GM23338 (cell line): ENCODE measurements at regions not wholly inside any gene's neighbourhood (a gene's known extent, or its start where the extent isn't known, plus 50 kb on each side); places are given as distances from the start of the nearest gene placed in this dataset.

ENCODE experiments used
- ATAC-seq: fragments of 200-7000 bp; cut with Tn5 transposase; 3 replicates; pipeline ENCODE4 v1.9.1; 2020
- DNase-seq: peaks from one replicate; pipeline ENCODE4 v3.0.0-alpha.2; 2015; ENCODE audit warnings: low spot score
- H2AFZ ChIP-seq: fragments of 200-600 bp; sonication (generic); 2 replicates; pipeline ENCODE4 v1.8.0; 2016; ENCODE audit warnings: antibody characterized with exemption, mild to moderate bottlenecking, moderate library complexity
- H3F3A ChIP-seq: fragments of 200-600 bp; sonication (generic); replicated peaks from 2 replicates; pipeline ENCODE4 v1.8.0; 2017; ENCODE audit warnings: antibody characterized with exemption, mixed run types, low read depth
- H3K27ac ChIP-seq: fragments of 200-600 bp; sonication (generic); 2 replicates; pipeline ENCODE4 v1.6.1; 2016; ENCODE audit warnings: low read depth
- H3K27me3 ChIP-seq: fragments of 200-600 bp; sonication (generic); 2 replicates; pipeline ENCODE4 v1.8.0; 2016; ENCODE audit warnings: mild to moderate bottlenecking, mixed run types, moderate library complexity; ENCODE audit not compliant: insufficient read depth
- H3K36me3 ChIP-seq: fragments of 200-600 bp; sonication (generic); 2 replicates; pipeline ENCODE4 v1.8.0; 2016; ENCODE audit warnings: mild to moderate bottlenecking; ENCODE audit not compliant: insufficient read depth
- H3K4me1 ChIP-seq: fragments of 200-600 bp; sonication (generic); 2 replicates; pipeline ENCODE4 v1.8.0; 2016; ENCODE audit warnings: mild to moderate bottlenecking, moderate library complexity; ENCODE audit not compliant: insufficient read depth
- H3K4me2 ChIP-seq: fragments of 200-600 bp; sonication (generic); 2 replicates; pipeline ENCODE4 v1.7.1; 2017; ENCODE audit warnings: mixed run types
- H3K4me3 ChIP-seq: fragments of 200-600 bp; sonication (generic); 2 replicates; pipeline ENCODE4 v1.6.1; 2016; ENCODE audit warnings: mixed run types
- H3K79me2 ChIP-seq: fragments of 200-600 bp; sonication (generic); replicated peaks from 2 replicates; pipeline ENCODE4 v1.8.0; 2017; ENCODE audit warnings: mild to moderate bottlenecking; ENCODE audit not compliant: insufficient read depth
- H3K9me2 ChIP-seq: fragments of 200-600 bp; sonication (generic); 2 replicates; pipeline ENCODE4 v1.8.0; 2017; ENCODE audit not compliant: insufficient read depth
- H4K20me1 ChIP-seq: fragments of 200-600 bp; sonication (generic); replicated peaks from 2 replicates; pipeline ENCODE4 v1.8.0; 2017; ENCODE audit warnings: mild to moderate bottlenecking; ENCODE audit not compliant: insufficient read depth
- H3K27ac Mint-ChIP-seq: 2 replicates; pipeline ENCODE4 v1.8.0; 2020; ENCODE audit warnings: inconsistent platforms, mild to moderate bottlenecking, moderate library complexity, mixed read lengths
- H3K27me3 Mint-ChIP-seq: 3 replicates; pipeline ENCODE4 v1.8.0; 2022; ENCODE audit warnings: low read depth, mild to moderate bottlenecking, moderate library complexity, mixed read lengths, inconsistent platforms; ENCODE audit not compliant: insufficient read depth, poor library complexity
- H3K36me3 Mint-ChIP-seq: 3 replicates; pipeline ENCODE4 v1.8.0; 2021; ENCODE audit warnings: low read depth, mild to moderate bottlenecking, inconsistent platforms, moderate library complexity, mixed read lengths
- H3K4me1 Mint-ChIP-seq: 3 replicates; pipeline ENCODE4 v1.8.0; 2020; ENCODE audit warnings: mild to moderate bottlenecking, inconsistent platforms, mixed read lengths
- H3K4me3 Mint-ChIP-seq: 3 replicates; pipeline ENCODE4 v1.8.0; 2021; ENCODE audit warnings: moderate library complexity, mild to moderate bottlenecking, inconsistent platforms, mixed read lengths
- H3K9me3 Mint-ChIP-seq: 3 replicates; pipeline ENCODE4 v1.8.0; 2020; ENCODE audit warnings: moderate library complexity, mild to moderate bottlenecking, inconsistent platforms, mixed read lengths
- CREB1 ChIP-seq: fragments of 250-450 bp; sonication (Bioruptor Pico); IDR thresholded peaks from 2 replicates; pipeline ENCODE4 v1.5.0; 2020; ENCODE audit warnings: low read depth, mild to moderate bottlenecking, moderate library complexity
- EZH2 ChIP-seq: fragments of 200-600 bp; sonication (generic); IDR thresholded peaks from one replicate; pipeline ENCODE4 v1.8.0; 2017; ENCODE audit warnings: antibody characterized with exemption, mild to moderate bottlenecking, low read depth; ENCODE audit not compliant: unreplicated experiment
- EZH2phosphoT487 ChIP-seq: fragments of 200-600 bp; sonication (generic); IDR thresholded peaks from one replicate; pipeline ENCODE4 v1.8.1; 2018; ENCODE audit warnings: antibody characterized with exemption; ENCODE audit not compliant: unreplicated experiment
- JUNB ChIP-seq: IDR thresholded peaks from one replicate; pipeline ENCODE4 v1.6.1; 2016; ENCODE audit warnings: antibody characterized with exemption; ENCODE audit not compliant: unreplicated experiment
- NANOG ChIP-seq: IDR thresholded peaks from 2 replicates; pipeline ENCODE4 v1.6.1; 2016; ENCODE audit warnings: antibody characterized with exemption, borderline replicate concordance
- POLR2AphosphoS5 ChIP-seq: IDR thresholded peaks from 2 replicates; pipeline ENCODE4 v1.6.1; 2016; ENCODE audit warnings: antibody characterized with exemption, low read depth
- STAT1 ChIP-seq: IDR thresholded peaks from one replicate; pipeline ENCODE4 v1.6.1; 2016; ENCODE audit warnings: antibody characterized with exemption; ENCODE audit not compliant: unreplicated experiment
- ZNF114 ChIP-seq: fragments of 250-450 bp; sonication (Bioruptor Pico); IDR thresholded peaks from 2 replicates; pipeline ENCODE4 v1.5.0; 2020; ENCODE audit warnings: mild to moderate bottlenecking, moderate library complexity
- ZNF331 ChIP-seq: fragments of 250-450 bp; sonication (Bioruptor Pico); IDR thresholded peaks from 2 replicates; pipeline ENCODE4 v1.5.0; 2020; ENCODE audit warnings: low read depth, mild to moderate bottlenecking, moderate library complexity
- TF ChIP-seq, protein P1 (sequence below): fragments of 250-450 bp; sonication (Bioruptor Pico); IDR thresholded peaks from 2 replicates; pipeline ENCODE4 v1.5.0; 2020; ENCODE audit warnings: mild to moderate bottlenecking, moderate library complexity
- TF ChIP-seq, protein P2 (sequence below), 2 experiments: fragments of 200-600 bp in 1 of 2; sonication (generic) in 1 of 2; conservative IDR thresholded peaks; 2 replicates each; pipeline versions ENCODE4 v1.5.1 to v1.6.1; 2016 to 2017; ENCODE audit warnings: antibody characterized with exemption in 2 of 2, low read depth in 2 of 2, mild to moderate bottlenecking in 2 of 2, moderate library complexity in 1 of 2
- TF ChIP-seq, protein P3 (sequence below): IDR thresholded peaks from 2 replicates; pipeline ENCODE4 v1.6.1; 2016; ENCODE audit warnings: antibody characterized with exemption
- TF ChIP-seq, protein P4 (sequence below): IDR thresholded peaks from one replicate; pipeline ENCODE4 v1.6.1; 2018; ENCODE audit warnings: antibody characterized with exemption; ENCODE audit not compliant: unreplicated experiment

DNA sequence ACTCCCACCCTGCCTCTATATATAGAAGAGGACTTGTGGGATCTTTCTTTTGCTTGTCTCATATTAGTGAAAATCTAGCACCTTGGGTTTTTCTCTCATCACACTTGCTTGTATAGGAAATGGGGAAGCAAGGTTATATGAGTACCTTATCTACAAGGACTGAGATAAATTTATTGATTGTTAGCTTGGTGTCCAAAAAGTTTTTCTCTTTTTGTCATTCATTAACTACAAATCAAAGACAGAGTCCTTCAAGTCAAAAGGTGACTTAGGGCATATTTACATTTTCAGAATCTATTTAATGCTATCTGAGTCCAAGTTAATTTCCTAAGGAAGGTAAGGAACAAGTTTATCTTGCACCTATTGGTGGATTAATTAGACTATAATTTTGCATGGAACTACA is 92.7 kb downstream of the SNAPC1 start:
- Mint-ChIP-seq H3K36me3 (no peaks in the 10 kb centered on the region), H3K27ac (no peak overlapping the region), H3K9me3 (no peaks in the 10 kb centered on the region; the same call in 2 of the 3 replicates), H3K4me1 (0 out of 3 replicates have a peak, but pooled peaks cover under 1% of the 10 kb centered on the region), H3K4me3 (no peak overlapping the region), H3K27me3 (peaks cover 2% of the 10 kb centered on the region)
- Histone ChIP-seq H3K9me2 (peaks cover 7% of the 10 kb centered on the region), H3F3A (no peaks in the 10 kb centered on the region), H3K27ac (no peak overlapping the region), H3K36me3 (no peaks in the 10 kb centered on the region), H3K4me2 (no peak overlapping the region), H3K4me3 (no peak overlapping the region), H4K20me1 (no peaks in the 10 kb centered on the region), H3K4me1 (no peaks in the 10 kb centered on the region), H2AFZ (no peak overlapping the region), H3K79me2 (no peaks in the 10 kb centered on the region), H3K27me3 (no peaks in the 10 kb centered on the region)
- ATAC-seq (no peak), DNase-seq (no peak)
- TF ChIP-seq ZNF331 (CRISPR knock-in tag) (no peak), POLR2AphosphoS5 (no peak), EZH2 (no peak), STAT1 (no peak), ZNF114 (CRISPR knock-in tag) (no peak), NANOG (no peak), CREB1 (CRISPR knock-in tag) (no peak), EZH2phosphoT487 (no peak), JUNB (no peak)
- TF ChIP-seq, protein P1, sequence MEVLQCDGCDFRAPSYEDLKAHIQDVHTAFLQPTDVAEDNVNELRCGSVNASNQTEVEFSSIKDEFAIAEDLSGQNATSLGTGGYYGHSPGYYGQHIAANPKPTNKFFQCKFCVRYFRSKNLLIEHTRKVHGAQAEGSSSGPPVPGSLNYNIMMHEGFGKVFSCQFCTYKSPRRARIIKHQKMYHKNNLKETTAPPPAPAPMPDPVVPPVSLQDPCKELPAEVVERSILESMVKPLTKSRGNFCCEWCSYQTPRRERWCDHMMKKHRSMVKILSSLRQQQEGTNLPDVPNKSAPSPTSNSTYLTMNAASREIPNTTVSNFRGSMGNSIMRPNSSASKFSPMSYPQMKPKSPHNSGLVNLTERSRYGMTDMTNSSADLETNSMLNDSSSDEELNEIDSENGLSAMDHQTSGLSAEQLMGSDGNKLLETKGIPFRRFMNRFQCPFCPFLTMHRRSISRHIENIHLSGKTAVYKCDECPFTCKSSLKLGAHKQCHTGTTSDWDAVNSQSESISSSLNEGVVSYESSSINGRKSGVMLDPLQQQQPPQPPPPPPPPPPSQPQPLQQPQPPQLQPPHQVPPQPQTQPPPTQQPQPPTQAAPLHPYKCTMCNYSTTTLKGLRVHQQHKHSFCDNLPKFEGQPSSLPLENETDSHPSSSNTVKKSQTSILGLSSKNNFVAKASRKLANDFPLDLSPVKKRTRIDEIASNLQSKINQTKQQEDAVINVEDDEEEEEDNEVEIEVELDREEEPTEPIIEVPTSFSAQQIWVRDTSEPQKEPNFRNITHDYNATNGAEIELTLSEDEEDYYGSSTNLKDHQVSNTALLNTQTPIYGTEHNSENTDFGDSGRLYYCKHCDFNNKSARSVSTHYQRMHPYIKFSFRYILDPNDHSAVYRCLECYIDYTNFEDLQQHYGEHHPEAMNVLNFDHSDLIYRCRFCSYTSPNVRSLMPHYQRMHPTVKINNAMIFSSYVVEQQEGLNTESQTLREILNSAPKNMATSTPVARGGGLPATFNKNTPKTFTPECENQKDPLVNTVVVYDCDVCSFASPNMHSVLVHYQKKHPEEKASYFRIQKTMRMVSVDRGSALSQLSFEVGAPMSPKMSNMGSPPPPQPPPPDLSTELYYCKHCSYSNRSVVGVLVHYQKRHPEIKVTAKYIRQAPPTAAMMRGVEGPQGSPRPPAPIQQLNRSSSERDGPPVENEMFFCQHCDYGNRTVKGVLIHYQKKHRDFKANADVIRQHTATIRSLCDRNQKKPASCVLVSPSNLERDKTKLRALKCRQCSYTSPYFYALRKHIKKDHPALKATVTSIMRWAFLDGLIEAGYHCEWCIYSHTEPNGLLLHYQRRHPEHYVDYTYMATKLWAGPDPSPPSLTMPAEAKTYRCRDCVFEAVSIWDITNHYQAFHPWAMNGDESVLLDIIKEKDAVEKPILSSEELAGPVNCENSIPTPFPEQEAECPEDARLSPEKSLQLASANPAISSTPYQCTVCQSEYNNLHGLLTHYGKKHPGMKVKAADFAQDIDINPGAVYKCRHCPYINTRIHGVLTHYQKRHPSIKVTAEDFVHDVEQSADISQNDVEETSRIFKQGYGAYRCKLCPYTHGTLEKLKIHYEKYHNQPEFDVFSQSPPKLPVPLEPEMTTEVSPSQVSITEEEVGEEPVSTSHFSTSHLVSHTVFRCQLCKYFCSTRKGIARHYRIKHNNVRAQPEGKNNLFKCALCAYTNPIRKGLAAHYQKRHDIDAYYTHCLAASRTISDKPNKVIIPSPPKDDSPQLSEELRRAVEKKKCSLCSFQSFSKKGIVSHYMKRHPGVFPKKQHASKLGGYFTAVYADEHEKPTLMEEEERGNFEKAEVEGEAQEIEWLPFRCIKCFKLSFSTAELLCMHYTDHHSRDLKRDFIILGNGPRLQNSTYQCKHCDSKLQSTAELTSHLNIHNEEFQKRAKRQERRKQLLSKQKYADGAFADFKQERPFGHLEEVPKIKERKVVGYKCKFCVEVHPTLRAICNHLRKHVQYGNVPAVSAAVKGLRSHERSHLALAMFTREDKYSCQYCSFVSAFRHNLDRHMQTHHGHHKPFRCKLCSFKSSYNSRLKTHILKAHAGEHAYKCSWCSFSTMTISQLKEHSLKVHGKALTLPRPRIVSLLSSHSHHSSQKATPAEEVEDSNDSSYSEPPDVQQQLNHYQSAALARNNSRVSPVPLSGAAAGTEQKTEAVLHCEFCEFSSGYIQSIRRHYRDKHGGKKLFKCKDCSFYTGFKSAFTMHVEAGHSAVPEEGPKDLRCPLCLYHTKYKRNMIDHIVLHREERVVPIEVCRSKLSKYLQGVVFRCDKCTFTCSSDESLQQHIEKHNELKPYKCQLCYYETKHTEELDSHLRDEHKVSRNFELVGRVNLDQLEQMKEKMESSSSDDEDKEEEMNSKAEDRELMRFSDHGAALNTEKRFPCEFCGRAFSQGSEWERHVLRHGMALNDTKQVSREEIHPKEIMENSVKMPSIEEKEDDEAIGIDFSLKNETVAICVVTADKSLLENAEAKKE (CRISPR knock-in tag) = no peak
- TF ChIP-seq, protein P2, sequence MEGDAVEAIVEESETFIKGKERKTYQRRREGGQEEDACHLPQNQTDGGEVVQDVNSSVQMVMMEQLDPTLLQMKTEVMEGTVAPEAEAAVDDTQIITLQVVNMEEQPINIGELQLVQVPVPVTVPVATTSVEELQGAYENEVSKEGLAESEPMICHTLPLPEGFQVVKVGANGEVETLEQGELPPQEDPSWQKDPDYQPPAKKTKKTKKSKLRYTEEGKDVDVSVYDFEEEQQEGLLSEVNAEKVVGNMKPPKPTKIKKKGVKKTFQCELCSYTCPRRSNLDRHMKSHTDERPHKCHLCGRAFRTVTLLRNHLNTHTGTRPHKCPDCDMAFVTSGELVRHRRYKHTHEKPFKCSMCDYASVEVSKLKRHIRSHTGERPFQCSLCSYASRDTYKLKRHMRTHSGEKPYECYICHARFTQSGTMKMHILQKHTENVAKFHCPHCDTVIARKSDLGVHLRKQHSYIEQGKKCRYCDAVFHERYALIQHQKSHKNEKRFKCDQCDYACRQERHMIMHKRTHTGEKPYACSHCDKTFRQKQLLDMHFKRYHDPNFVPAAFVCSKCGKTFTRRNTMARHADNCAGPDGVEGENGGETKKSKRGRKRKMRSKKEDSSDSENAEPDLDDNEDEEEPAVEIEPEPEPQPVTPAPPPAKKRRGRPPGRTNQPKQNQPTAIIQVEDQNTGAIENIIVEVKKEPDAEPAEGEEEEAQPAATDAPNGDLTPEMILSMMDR (conservative IDR thresholded peaks at IDR 0.05; ENCODE audit: low read depth in 2 of 2) = no peak
- TF ChIP-seq, protein P3, sequence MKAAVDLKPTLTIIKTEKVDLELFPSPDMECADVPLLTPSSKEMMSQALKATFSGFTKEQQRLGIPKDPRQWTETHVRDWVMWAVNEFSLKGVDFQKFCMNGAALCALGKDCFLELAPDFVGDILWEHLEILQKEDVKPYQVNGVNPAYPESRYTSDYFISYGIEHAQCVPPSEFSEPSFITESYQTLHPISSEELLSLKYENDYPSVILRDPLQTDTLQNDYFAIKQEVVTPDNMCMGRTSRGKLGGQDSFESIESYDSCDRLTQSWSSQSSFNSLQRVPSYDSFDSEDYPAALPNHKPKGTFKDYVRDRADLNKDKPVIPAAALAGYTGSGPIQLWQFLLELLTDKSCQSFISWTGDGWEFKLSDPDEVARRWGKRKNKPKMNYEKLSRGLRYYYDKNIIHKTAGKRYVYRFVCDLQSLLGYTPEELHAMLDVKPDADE = no peak
- TF ChIP-seq, protein P4, sequence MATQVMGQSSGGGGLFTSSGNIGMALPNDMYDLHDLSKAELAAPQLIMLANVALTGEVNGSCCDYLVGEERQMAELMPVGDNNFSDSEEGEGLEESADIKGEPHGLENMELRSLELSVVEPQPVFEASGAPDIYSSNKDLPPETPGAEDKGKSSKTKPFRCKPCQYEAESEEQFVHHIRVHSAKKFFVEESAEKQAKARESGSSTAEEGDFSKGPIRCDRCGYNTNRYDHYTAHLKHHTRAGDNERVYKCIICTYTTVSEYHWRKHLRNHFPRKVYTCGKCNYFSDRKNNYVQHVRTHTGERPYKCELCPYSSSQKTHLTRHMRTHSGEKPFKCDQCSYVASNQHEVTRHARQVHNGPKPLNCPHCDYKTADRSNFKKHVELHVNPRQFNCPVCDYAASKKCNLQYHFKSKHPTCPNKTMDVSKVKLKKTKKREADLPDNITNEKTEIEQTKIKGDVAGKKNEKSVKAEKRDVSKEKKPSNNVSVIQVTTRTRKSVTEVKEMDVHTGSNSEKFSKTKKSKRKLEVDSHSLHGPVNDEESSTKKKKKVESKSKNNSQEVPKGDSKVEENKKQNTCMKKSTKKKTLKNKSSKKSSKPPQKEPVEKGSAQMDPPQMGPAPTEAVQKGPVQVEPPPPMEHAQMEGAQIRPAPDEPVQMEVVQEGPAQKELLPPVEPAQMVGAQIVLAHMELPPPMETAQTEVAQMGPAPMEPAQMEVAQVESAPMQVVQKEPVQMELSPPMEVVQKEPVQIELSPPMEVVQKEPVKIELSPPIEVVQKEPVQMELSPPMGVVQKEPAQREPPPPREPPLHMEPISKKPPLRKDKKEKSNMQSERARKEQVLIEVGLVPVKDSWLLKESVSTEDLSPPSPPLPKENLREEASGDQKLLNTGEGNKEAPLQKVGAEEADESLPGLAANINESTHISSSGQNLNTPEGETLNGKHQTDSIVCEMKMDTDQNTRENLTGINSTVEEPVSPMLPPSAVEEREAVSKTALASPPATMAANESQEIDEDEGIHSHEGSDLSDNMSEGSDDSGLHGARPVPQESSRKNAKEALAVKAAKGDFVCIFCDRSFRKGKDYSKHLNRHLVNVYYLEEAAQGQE = no peak
